Calu3 (cell line): ENCODE measurements at regions not wholly inside any gene's neighbourhood (a gene's known extent, or its start where the extent isn't known, plus 50 kb on each side); places are given as distances from the start of the nearest gene placed in this dataset.

Source experiments
- BruUV-seq: library from RNA; stranded (reverse); fragments of 400-500 nt; replicated peaks from 2 replicates; lab custom pipeline; 2021; lab: Mats Ljungman, UMichigan
- CTCF ChIA-PET: fragments of 300-600 bp; sonication (Branson Sonifier 250); formaldehyde crosslinking; loops from one replicate; lab custom pipeline; 2022; ENCODE audit warnings: antibody characterized with exemption; lab: Charles Lee
- DNase-seq: peaks from one replicate; pipeline ENCODE4 v3.0.0; 2022
- H3K27ac Mint-ChIP-seq: one replicate; pipeline ENCODE4 v1.8.0; 2022; ENCODE audit warnings: mixed read lengths; ENCODE audit not compliant: unreplicated experiment
- H3K27me3 Mint-ChIP-seq: one replicate; pipeline ENCODE4 v1.8.0; 2022; ENCODE audit warnings: mixed read lengths; ENCODE audit not compliant: unreplicated experiment
- H3K36me3 Mint-ChIP-seq: one replicate; pipeline ENCODE4 v1.8.0; 2022; ENCODE audit warnings: mild to moderate bottlenecking, moderate library complexity, mixed read lengths; ENCODE audit not compliant: insufficient read depth, unreplicated experiment
- H3K4me1 Mint-ChIP-seq: one replicate; pipeline ENCODE4 v1.8.0; 2022; ENCODE audit warnings: mild to moderate bottlenecking, low read depth, mixed read lengths; ENCODE audit not compliant: unreplicated experiment
- H3K4me3 Mint-ChIP-seq: one replicate; pipeline ENCODE4 v1.8.0; 2022; ENCODE audit warnings: mild to moderate bottlenecking, low read depth, moderate library complexity, mixed read lengths; ENCODE audit not compliant: unreplicated experiment
- H3K9me3 Mint-ChIP-seq: one replicate; pipeline ENCODE4 v1.8.0; 2022; ENCODE audit warnings: low read depth, mixed read lengths; ENCODE audit not compliant: unreplicated experiment
- intact Hi-C: fragments of 100-400 bp; cut with micrococcal nuclease; formaldehyde crosslinking; loops from one replicate; pipeline ENCODE4 v1.10.0; 2022; ENCODE audit not compliant: unreplicated experiment
- TF ChIP-seq, protein P1 (sequence below): fragments of 200-600 bp; IDR thresholded peaks from one replicate; pipeline ENCODE4 v1.8.0; 2022; ENCODE audit warnings: antibody characterized with exemption; ENCODE audit not compliant: unreplicated experiment

DNA sequence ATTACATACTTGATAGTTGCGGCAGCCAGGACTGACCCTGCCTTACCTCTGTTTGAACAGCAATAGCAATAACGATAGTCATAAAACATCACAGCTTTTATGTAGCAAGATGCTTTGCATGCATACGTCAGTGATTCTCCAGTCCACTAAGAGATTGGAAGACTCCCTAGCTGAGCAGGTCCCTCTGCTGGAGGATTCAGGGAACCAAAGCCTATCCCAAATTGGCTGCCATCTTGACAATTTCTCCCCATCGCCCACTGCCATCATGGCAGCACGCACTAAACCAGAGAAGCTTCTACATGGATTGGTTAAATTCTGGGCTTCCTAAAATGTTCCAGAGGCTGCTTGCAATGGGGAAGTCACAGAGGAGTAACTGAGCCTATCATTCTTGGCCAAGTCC is 360.6 kb upstream of the XYLT1 start:
- no TSS peak for BruUV-seq
- H3K36me3 Mint-ChIP-seq: no peaks in the 10 kb centered on the region
- intact Hi-C loops: no loop called here
- no peak overlapping the region for H3K4me3 Mint-ChIP-seq
- peaks cover 7% of the 10 kb centered on the region for H3K9me3 Mint-ChIP-seq
- no peaks in the 10 kb centered on the region for H3K27me3 Mint-ChIP-seq
- CTCF ChIA-PET: no interaction called here
- DNase-seq: no peak
- H3K4me1 Mint-ChIP-seq: no peaks in the 10 kb centered on the region
- TF ChIP-seq, protein P1, sequence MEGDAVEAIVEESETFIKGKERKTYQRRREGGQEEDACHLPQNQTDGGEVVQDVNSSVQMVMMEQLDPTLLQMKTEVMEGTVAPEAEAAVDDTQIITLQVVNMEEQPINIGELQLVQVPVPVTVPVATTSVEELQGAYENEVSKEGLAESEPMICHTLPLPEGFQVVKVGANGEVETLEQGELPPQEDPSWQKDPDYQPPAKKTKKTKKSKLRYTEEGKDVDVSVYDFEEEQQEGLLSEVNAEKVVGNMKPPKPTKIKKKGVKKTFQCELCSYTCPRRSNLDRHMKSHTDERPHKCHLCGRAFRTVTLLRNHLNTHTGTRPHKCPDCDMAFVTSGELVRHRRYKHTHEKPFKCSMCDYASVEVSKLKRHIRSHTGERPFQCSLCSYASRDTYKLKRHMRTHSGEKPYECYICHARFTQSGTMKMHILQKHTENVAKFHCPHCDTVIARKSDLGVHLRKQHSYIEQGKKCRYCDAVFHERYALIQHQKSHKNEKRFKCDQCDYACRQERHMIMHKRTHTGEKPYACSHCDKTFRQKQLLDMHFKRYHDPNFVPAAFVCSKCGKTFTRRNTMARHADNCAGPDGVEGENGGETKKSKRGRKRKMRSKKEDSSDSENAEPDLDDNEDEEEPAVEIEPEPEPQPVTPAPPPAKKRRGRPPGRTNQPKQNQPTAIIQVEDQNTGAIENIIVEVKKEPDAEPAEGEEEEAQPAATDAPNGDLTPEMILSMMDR: no peak
- H3K27ac Mint-ChIP-seq: no peak overlapping the region

DNA sequence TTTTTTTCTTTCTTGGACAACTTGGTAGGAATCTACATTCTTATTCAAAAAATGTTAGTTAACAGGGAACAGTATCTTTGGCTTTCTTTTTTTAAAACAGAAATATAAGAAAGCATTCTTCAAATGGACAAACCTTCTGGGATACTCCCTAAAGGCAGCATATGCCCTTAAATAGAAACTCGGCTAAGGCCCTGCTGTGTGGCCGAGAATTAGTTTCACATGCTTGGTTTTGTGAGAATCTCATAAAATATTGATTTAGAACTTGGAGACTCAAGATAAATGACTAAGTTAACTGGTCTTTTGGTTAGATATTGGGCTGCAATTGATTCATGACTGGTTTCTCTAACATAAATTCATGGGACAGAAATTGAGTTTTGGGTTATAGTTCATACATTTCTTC is 359.9 kb upstream of the XYLT1 start:
- DNase-seq: no peak
- Mint-ChIP-seq H3K27ac (no peak overlapping the region), H3K36me3 (no peaks in the 10 kb centered on the region), H3K4me3 (no peak overlapping the region), H3K27me3 (no peaks in the 10 kb centered on the region), H3K9me3 (peaks cover 7% of the 10 kb centered on the region), H3K4me1 (no peaks in the 10 kb centered on the region)
- TF ChIP-seq, protein P1: no peak
- CTCF ChIA-PET: no interaction called here
- intact Hi-C loops: no loop called here
- no TSS peak for BruUV-seq

DNA sequence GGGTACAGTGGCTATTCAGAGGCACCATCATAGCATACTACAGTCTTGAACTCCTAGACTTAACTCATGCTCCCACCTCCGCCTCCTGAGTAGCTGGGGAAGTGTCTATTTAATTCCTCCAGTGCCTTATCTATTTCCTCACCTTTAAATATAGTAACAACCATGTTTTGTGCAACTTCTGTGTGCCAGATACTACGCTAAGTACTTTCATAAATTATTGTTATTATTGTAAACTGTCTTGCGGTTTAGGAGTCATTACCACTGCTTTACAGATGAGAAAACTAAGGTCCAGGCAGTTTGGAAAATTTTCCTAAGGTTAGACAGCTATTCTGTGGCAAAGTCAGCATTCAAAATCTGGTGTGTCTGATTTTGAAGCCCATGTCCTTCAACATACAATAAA is 359.1 kb upstream of the XYLT1 start:
- H3K36me3 Mint-ChIP-seq: no peaks in the 10 kb centered on the region
- no peak overlapping the region for H3K27ac Mint-ChIP-seq
- intact Hi-C loops: no loop called here
- H3K4me3 Mint-ChIP-seq: no peak overlapping the region
- no peaks in the 10 kb centered on the region for H3K27me3 Mint-ChIP-seq
- no peaks in the 10 kb centered on the region for H3K4me1 Mint-ChIP-seq
- TF ChIP-seq, protein P1: no peak
- peaks cover 7% of the 10 kb centered on the region for H3K9me3 Mint-ChIP-seq
- CTCF ChIA-PET: no interaction called here
- BruUV-seq: no TSS peak
- no peak for DNase-seq

DNA sequence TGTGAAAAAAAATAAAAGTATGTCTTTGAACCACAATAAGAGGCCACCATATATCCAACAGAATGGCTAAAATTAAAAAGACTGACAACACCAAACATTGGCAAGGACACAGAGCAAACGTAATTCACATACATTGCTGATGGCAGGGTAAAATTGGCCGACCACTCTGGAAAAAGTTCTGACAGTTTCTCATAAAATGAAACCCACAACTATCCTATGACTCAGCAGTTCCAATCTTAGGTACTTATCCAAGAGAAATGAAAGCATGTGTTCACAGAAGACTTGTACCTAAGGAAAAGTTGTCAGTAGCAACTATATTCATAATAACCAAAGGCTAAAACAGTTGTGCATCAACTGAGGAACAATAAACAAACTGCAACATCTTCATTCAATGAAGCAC is 357.3 kb upstream of the XYLT1 start:
- TF ChIP-seq, protein P1: no peak
- no TSS peak for BruUV-seq
- CTCF ChIA-PET: no interaction called here
- intact Hi-C loops: no loop called here
- Mint-ChIP-seq H3K9me3 (peaks cover 9% of the 10 kb centered on the region), H3K4me3 (no peak overlapping the region), H3K36me3 (no peaks in the 10 kb centered on the region), H3K4me1 (no peaks in the 10 kb centered on the region), H3K27ac (no peak overlapping the region), H3K27me3 (no peaks in the 10 kb centered on the region)
- no peak for DNase-seq
